Liver (tissue), 3 donors: ENCODE measurements at regions not wholly inside any gene's neighbourhood (a gene's known extent, or its start where the extent isn't known, plus 50 kb on each side); places are given as distances from the start of the nearest gene placed in this dataset.

Source experiments
- EGR1 ChIP-seq, 2 donors: IDR thresholded peaks; 2 replicates each; pipeline ENCODE4 v1.6.1; 2016 to 2018; ENCODE audit warnings: antibody characterized with exemption in 2 of 2, low read depth in 2 of 2
- FOXA1 ChIP-seq: IDR thresholded peaks from 2 replicates; pipeline ENCODE4 v1.6.1; 2016; ENCODE audit warnings: antibody characterized with exemption
- SP1 ChIP-seq: IDR thresholded peaks from 2 replicates; pipeline ENCODE4 v1.6.1; 2018; ENCODE audit warnings: antibody characterized with exemption, mild to moderate bottlenecking
- YY1 ChIP-seq: IDR thresholded peaks from 2 replicates; pipeline ENCODE4 v1.6.1; 2016; ENCODE audit warnings: antibody characterized with exemption, mild to moderate bottlenecking
- TF ChIP-seq, protein P1 (sequence below): IDR thresholded peaks from 2 replicates; pipeline ENCODE4 v1.6.1; 2016; ENCODE audit warnings: antibody characterized with exemption
- TF ChIP-seq, protein P2 (sequence below): fragments of 150-350 bp; IDR thresholded peaks from 2 replicates; pipeline ENCODE4 v1.5.1; 2017; ENCODE audit warnings: improper control_type of control experiment, low read depth, low read length; ENCODE audit not compliant: missing input control
- TF ChIP-seq, protein P3 (sequence below): IDR thresholded peaks from 2 replicates; pipeline ENCODE4 v1.6.1; 2016; ENCODE audit warnings: antibody characterized with exemption
- TF ChIP-seq, protein P4 (sequence below): IDR thresholded peaks from 2 replicates; pipeline ENCODE4 v1.6.1; 2016; ENCODE audit warnings: antibody characterized with exemption, mild to moderate bottlenecking
- donor health status: healthy.
- donor health status: healthy.

DNA sequence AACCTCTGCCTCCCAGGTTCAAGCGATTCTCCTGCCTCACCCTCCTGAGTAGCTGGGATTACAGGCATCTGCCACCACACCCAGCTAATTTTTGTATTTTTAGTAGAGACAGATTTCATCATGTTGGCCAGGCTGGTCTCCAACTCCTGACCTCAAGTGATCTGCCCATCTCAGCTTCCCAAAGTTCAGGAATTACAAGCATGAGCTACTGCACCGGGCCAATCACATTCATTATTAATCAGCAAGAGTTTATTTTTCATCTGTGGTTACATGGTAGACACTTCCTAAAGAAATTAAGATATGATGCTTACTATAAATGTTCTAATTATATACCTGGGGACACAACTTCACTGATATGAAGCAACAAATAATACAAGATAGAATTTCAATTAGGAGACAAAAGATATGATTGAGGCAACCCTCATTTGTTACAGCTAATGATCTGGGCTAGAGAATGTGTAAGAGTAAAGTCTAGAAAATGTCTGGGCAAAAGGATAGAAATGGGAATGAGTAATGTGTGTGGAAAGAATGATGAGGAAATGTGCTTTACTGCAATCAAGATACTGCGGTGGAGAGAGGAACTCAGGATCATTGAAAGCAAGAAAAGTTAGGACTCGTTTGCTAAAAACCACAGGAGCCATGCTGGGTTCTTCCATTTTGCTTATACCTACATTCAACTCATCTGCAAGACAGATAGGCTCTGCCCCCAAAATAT, 366.8 kb downstream of the ZIC1 start:
- TF ChIP-seq, protein P1, sequence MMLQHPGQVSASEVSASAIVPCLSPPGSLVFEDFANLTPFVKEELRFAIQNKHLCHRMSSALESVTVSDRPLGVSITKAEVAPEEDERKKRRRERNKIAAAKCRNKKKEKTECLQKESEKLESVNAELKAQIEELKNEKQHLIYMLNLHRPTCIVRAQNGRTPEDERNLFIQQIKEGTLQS = no peak
- TF ChIP-seq, protein P2, sequence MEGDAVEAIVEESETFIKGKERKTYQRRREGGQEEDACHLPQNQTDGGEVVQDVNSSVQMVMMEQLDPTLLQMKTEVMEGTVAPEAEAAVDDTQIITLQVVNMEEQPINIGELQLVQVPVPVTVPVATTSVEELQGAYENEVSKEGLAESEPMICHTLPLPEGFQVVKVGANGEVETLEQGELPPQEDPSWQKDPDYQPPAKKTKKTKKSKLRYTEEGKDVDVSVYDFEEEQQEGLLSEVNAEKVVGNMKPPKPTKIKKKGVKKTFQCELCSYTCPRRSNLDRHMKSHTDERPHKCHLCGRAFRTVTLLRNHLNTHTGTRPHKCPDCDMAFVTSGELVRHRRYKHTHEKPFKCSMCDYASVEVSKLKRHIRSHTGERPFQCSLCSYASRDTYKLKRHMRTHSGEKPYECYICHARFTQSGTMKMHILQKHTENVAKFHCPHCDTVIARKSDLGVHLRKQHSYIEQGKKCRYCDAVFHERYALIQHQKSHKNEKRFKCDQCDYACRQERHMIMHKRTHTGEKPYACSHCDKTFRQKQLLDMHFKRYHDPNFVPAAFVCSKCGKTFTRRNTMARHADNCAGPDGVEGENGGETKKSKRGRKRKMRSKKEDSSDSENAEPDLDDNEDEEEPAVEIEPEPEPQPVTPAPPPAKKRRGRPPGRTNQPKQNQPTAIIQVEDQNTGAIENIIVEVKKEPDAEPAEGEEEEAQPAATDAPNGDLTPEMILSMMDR = no peak
- TF ChIP-seq FOXA1 (no peak), SP1 (no peak), YY1 (no peak), EGR1 (IDR thresholded peaks at IDR 0.05; ENCODE audit: low read depth in 2 of 2) (no peak)
- TF ChIP-seq, protein P3, sequence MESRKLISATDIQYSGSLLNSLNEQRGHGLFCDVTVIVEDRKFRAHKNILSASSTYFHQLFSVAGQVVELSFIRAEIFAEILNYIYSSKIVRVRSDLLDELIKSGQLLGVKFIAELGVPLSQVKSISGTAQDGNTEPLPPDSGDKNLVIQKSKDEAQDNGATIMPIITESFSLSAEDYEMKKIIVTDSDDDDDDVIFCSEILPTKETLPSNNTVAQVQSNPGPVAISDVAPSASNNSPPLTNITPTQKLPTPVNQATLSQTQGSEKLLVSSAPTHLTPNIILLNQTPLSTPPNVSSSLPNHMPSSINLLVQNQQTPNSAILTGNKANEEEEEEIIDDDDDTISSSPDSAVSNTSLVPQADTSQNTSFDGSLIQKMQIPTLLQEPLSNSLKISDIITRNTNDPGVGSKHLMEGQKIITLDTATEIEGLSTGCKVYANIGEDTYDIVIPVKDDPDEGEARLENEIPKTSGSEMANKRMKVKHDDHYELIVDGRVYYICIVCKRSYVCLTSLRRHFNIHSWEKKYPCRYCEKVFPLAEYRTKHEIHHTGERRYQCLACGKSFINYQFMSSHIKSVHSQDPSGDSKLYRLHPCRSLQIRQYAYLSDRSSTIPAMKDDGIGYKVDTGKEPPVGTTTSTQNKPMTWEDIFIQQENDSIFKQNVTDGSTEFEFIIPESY = no peak
- TF ChIP-seq, protein P4, sequence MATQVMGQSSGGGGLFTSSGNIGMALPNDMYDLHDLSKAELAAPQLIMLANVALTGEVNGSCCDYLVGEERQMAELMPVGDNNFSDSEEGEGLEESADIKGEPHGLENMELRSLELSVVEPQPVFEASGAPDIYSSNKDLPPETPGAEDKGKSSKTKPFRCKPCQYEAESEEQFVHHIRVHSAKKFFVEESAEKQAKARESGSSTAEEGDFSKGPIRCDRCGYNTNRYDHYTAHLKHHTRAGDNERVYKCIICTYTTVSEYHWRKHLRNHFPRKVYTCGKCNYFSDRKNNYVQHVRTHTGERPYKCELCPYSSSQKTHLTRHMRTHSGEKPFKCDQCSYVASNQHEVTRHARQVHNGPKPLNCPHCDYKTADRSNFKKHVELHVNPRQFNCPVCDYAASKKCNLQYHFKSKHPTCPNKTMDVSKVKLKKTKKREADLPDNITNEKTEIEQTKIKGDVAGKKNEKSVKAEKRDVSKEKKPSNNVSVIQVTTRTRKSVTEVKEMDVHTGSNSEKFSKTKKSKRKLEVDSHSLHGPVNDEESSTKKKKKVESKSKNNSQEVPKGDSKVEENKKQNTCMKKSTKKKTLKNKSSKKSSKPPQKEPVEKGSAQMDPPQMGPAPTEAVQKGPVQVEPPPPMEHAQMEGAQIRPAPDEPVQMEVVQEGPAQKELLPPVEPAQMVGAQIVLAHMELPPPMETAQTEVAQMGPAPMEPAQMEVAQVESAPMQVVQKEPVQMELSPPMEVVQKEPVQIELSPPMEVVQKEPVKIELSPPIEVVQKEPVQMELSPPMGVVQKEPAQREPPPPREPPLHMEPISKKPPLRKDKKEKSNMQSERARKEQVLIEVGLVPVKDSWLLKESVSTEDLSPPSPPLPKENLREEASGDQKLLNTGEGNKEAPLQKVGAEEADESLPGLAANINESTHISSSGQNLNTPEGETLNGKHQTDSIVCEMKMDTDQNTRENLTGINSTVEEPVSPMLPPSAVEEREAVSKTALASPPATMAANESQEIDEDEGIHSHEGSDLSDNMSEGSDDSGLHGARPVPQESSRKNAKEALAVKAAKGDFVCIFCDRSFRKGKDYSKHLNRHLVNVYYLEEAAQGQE = no peak
